RKO (cell line): ENCODE measurements at regions not wholly inside any gene's neighbourhood (a gene's known extent, or its start where the extent isn't known, plus 50 kb on each side); places are given as distances from the start of the nearest gene placed in this dataset.
A peak's percentile ranks its signal among the peaks of the same experiment; 100 is the strongest.
"Not testable (repeated sequence)": the region's sequence is repeated elsewhere in the genome, so short reads cannot be mapped to it uniquely, and the experiment has no call there.

Experiments
- DNase-seq: peaks from one replicate; pipeline ENCODE4 v3.0.0-alpha.2; 2016; ENCODE audit warnings: low spot score

DNA sequence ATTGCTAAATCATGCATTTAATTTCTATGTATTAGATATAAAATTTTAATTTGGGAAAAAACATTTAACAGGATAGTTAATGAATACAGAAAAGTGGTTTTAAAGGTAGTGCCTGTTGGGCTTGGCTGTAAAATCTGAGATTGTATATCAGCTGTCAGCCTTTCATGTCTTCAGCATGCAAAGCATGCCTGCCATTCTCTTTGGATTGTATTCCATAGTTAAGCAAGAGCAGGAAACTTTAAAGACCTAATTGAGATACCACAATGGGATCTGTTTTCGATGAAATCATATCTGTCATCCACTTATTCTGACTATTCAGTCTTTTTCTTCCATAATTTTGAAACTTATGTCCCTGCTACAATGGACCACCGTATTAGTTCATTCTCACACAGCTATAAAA, 451.0 kb upstream of the DDI1 start:
- DNase-seq: no peak

DNA sequence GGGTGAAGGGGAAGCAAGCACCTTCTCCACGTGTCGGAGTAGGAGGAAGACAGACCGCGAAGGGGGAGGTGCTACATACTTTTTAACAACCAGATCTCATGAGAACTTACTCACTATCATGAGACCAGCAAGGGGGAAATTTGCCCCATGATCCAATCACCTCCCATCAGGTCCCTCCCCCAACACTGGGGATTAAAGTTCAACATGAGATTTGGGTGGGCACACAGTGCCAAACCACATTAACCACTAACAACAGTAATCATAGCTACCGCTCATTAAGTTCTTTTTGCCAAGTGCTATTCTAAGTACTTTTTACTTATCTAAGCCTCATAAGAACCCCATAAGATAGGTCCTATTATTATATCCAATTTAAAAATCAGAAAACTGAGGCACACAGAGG, 450.5 kb upstream of the DDI1 start:
- DNase-seq: no peak

DNA sequence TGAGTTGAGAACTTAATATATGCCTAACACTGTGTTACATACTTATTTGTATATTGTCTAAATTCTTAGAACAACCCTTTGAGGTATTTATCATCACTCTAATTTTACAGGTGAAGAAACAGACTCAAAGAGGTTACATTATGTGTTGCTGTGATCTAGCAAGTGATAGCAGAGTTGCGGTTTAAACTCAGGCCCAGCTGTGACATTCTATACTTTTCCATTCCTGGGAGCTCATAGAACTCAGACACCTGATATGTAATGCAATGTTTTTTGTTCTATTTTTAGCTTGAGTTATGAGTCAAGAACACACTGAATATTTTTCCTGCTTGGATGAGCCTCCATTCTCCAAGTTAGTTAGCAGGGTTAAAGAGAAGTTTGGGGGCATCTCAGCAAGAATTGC, 449.7 kb upstream of the DDI1 start:
- DNase-seq: no peak

DNA sequence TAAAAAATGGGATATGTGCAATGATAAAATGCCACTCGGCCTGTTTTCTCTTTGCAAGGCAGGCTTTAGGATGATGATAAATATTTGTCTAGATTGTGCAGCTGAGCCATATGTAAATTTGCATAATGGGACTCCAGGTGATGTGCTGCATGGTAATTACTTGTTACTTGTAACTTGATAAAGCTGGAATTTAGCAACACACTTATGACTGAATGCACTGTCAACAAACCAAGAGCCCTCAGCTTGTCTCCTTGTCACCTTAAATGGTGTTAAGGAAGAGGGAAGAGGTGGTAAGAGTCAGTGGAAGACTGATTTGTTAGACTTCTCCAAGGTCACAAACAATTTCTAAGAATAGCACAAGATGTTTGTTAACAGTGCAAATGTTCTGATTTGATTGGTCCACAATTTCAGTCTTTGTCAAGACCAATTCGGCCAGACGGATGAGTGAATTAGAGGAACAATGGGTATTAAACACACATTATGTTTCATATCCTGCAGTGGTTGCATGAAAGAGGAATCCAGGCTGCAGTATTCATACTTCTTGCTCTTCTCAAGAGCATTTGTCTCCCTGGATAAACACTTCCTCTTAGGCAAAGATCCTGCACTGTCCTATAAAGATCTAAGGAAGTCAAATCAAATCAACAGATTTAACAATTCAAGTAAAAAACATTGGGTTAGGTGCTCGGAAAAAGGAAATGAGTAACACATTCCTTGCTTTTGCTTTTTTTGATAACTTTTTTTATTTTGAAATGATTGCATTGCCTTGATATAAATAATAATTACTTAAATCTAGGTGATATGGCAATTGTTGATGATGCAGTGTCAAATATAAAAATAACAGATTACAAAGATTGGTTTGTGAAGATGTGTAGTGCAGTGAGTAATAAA, 448.3 kb upstream of the DDI1 start:
- no peak for DNase-seq

DNA sequence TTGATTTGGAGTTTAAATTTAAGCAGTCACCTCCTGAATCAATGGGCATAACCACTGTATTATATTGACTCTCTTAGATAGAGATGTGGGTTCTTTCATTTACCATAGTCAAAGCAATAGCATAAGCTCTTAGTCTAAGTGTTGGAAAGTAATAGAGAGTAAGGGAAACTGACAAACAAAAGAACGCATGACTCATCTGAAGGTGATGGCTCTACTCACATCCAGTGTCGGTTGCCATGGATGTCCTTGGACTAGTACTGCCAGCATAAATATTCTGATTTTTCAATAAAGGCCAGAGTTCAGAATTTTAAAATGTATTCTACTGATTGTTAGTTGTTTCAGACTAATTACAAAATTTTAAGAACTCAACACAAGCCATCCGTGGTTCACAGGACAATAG, 444.9 kb upstream of the DDI1 start:
- DNase-seq: no peak

DNA sequence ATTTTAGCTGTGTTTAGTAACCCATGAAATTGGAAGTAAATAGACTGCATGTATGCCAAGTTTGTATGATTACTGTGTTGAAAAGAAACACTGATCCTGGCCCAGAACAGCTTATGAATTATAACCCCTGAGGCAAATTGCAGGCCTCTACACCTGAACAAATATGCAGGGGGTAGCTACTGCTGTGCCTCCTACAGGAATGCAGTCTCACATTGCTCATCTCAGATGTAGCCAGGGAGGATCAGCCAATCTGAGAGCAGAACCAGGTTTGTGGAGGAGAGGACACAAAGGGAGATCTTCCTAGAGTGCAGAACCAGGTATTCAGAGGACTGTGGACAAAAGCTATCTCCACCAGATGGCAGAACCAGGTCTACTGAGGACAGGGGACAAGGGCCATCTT, 442.2 kb upstream of the DDI1 start:
- no peak for DNase-seq

DNA sequence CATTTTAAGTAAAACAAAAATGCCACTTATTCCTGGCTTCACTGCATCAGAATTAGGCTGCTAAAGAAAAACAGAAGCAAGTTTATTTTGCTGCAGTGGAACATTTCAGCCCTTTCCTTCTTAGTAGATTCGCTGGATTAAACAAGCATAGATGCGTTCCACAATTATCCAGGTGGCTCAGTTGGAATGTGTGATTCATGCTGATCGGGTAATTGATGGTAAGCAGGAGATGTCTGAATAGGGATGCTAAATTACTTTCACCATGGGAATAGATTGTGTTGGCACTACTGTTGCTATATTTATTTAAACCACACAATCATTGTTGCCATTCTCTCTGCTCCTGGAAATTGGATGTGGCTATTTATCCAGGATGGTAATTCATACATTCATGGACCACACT, 440.1 kb upstream of the DDI1 start:
- DNase-seq: no peak

DNA sequence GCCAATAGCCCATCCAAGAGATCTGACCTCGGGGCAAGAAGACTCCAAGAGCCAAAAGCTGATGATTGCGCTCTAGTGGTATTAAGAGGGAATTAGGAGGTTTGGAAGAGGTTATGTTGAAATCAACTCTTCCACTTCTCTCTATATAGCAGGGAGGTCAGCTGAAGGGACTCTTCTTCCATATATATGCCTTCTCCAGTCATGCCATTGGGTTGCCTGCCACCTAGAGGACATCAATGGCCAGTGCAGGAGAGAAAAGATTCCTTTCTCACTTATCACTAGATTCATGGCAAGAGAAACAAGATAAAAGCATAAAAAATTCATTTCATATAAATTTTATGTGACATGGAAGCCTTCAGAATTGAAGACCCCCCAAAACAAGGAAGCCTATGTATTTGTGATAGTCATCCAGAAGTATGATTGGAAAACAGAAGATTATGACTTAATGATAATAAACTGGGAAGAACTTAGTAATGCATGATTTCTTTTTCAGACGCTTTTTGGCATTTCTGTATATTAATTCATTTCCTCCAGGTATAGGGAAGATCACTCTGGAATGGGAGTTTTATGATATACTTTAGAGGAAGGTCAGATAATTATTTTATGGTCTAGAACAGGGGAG, 435.1 kb upstream of the DDI1 start:
- DNase-seq: peak; percentile 70

DNA sequence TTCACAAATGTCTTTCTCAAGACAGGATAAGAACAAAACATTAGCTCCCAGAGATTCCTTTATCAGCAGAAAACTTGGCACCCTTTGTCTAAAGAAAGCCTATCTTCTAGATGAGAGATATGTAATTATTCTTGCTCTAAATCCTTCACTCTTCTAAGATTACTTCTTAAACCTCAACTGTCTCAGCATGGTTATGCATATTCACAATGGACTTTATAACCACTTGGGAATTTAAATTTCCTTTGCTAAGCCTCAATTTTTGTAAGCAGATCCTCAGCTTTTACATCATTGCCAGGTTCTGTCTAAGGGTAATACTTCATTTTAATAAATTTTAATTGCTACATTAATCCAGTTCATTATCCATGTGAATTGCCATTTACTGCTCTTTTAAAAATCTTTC, 433.6 kb upstream of the DDI1 start:
- DNase-seq: no peak

DNA sequence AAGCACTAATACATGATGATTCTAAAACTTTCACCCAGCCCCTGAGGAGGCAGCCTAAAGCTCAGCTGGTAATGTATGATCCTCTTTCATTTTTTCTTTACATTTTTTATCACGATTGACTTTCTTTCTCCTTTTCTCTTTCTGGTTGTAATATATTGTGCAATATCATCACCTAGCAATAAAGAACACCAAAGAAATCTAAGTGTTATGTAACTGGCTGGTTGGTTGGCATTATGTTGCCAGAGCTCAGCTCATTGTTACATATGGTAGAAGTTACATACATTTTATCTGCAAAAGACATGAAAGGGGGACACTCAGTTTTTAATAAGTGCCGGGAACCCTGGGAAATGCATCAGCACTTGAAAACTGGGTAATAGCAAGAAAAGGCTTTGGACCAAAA, 432.1 kb upstream of the DDI1 start:
- no peak for DNase-seq

DNA sequence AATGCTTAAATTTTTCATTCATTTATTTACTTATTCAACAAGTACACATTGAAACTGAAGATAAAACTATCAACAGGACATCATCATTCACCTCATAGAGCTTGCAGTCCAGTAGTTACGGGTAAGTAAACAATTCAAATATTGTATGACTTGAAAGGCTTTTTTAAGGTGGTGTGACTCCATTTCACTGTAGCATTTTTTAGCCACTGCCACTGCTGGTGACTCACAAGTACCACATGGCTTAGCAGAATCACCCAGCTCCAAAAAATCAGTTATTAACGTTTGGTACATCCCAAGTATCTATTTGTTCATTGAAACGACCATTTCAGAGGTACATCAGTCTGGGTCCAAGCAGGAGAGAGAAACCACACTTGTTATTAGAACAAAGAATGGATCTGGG, 427.9 kb upstream of the DDI1 start:
- peak; percentile 32 for DNase-seq

DNA sequence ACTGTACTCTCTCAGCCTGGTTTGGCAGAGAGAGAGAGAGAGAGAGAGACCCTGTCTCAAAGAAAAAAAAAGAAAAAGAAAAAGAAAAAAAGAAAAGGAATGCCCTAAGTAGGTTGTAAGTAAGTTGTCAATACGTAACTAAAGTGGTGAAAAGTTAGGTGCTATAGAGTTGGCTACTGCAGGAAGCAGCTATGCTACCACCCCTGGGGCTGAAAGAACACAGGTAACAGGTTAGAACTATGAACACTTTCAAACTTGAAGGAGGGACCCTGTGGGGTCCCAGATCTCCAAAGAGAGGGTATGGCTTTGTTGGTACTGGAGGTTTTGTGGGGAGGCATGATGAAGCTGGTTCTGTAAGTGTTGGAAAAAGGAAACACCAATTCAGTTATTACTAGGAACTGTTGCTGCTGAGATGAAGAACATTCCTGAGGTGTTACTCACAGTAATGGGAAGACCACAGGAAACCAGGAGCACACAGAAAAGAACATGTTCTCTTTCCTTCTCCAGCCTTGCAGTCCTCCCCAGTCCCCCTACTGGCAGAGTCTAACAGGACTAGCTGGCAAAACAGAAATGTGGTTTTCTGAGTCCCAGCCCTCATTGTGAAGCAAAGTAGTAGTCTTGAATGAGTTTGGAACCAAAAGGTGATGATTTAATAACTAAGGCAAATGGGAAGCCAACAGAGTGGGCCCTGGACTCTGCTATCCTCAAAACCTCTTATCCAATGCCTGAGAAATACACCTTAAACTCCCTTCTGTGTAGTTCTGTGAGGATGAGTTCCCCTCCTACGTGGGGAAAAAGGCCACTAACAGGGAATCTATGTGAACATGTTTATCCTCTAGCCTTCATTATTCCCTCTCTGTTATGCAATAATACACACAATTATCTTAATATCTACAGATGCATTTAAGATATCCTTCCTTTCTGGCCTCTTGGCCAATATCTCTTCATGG, 427.0 kb upstream of the DDI1 start:
- peak; percentile 80 for DNase-seq

DNA sequence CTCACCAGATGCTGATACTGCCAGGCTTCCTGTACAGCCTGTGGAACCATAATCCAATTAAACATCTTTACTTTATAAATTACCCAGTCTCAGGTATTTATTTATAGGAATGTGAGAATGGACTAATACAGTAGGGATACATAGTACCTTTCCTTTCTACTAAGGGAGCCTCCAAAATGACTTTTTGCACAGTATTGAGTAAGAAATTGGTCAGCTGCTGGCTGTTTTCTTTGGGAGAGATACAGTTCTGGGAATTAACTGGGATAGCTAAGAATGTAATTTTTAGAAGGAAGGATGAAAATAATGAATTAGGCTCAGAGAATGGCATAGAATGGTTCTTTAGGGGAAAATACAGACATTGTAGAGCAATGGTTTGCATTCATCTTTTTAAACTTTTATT, 426.0 kb upstream of the DDI1 start:
- no peak for DNase-seq

DNA sequence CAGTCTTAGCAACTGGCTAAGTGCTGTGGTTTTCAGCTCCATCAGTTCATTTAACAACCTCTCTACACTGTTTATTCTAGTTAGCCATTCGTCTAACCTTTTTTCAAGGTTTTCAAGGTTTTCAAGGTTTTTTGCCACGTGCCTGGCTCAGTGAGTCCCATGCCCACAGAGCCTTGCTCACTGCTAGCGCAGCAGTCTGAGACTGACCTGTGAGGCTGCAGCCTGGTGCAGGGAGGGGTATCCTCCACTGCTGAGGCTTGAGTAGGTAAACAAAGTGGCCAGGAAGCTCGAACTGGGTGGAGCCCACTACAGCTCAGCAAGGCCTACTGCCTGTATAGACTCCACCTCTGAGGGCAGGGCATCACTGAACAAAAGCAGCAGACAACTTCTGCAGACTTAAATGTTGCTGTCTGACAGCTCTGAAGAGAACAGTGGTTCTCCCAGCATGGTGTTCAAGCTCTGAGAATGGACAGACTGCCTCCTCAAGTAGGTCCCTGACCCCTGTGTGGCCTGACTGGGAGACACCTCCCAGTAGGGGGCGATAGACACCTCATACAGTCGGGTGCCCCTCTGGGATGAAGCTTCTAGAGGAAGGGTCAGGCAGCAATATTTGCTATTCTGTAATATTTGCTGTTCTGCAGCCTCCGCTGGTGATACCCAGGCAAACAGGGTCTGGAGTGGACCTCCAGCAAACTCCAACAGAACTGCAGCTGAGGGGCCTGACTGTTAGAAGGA, 424.7 kb upstream of the DDI1 start:
- DNase-seq: not testable (repeated sequence)

DNA sequence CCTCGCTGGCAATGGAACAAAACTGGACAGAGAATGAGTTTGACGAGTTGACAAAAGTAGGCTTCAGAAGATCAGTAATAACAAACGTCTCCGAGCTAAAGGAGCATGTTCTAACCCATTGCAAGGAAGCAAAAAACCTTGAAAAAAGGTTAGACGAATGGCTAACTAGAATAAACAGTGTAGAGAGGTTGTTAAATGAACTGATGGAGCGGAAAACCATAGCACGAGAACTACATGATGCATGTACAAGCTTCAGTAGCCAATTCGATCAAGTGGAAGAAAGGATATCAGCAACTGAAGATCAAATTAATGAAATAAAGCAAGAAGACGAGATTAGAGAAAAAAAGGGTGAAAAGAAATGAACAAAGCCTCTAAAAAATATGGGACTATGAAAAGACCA, 424.0 kb upstream of the DDI1 start:
- not testable (repeated sequence) for DNase-seq

DNA sequence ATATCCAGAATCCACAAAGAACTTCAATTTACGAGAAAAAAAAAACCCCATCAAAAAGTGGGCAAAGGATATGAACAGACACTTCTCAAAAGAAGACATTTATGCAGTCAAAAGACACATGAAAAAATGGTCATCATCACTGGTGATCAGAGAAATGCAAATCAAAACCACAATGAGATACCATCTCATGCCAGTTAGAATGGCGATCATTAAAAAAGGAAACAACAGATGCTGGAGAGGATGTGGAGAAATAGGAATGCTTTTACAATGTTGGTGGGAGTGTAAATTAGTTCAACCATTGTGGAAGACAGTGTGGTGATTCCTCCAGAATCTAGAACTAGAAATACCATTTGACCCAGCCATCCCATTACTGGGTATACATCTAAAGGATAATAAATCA, 419.9 kb upstream of the DDI1 start:
- not testable (repeated sequence) for DNase-seq

DNA sequence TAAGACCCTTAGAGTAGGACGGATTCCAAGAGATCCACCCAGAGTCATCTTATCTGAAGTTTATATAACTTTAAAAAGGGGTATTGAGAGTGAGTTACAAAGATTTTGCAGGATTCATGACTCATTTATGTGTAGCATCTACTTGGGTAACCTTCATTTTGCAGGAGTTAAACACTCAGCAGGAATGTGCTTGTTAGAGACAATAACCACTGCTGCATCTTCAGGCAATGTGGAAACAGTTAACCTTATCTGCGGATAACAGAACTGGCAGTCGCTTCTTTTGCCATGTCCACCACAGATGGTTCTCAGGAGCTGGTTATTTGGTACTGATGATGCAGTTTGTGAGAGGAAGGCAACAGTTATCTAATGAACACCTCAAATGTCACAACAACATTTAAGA, 417.9 kb upstream of the DDI1 start:
- DNase-seq: no peak

DNA sequence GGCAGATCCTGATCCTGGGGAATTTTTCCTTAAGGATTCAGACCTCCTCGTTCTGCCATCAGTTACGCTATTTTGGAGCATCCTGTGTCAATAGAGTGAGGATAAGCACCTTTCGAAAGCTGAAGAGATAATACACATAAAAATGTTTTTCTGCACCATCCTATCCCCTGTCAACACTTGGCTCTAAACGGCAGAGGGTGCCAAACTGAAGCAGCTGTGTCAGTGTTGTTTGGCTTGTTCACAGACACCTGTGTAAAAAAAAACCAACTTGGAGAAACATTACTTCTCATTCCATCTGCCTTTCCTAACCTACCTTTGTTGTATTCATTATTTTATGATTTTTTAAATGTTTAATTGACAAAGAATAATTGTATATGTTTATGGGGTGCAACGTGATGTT, 417.0 kb upstream of the DDI1 start:
- DNase-seq: peak; percentile 2

DNA sequence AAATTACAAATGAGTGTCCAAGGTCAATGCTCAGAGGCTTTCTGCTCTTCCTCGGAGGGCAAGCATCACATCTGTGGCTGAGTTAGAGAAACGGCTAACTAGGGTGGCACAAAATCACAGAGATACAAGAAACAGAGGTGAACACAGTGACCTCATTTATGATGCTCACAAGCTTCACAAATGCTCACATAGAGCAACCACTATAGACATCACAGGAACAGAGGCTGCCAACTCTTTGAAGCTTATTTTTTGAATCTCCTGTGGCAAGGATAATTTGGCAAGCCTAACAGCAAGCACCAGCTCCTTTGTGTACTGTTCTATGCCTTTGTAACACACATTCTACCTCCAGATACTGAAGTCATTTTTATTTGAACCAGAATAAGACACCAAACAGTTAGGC, 416.5 kb upstream of the DDI1 start:
- no peak for DNase-seq

DNA sequence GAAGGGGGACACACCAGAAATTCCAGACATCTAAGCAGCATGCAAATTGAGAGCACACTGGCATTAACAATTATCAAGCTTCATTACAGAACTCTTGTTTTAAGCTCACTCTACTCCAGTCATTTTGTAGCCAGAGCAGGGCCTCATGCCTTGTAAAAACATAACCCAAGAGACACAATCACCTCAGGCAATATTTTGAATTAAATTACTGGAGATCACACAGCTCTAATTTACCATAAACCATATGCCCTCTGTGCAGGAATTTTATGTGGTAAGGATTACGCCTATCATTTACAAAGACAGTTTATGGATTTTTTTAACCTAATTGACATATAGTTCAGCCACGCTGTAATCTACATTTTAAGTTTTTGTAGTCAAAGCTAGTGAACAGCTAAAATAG, 414.1 kb upstream of the DDI1 start:
- DNase-seq: no peak

DNA sequence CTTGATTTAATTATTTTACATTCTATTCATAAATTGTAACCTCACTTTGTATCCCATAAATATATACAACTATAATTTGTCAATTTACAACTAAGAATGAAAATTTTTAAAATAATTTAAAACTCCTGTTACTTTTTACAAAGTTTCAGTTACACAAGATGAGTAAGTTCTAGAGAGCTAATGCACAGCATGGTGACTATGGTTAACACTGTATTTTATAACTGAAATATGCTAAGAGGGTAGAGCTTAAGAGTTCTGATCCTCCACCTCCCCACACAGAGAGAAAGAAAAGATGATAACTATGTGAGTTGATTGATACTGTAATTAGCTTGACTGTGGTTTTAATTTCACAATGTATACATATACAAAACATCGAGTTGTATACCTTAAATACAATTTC, 412.5 kb upstream of the DDI1 start:
- no peak for DNase-seq
